ENCODE measurements at regions not wholly inside any gene's neighbourhood (a gene's known extent, or its start where the extent isn't known, plus 50 kb on each side); places are given as distances from the start of the nearest gene placed in this dataset.
A peak's percentile ranks its signal among the peaks of the same experiment; 100 is the strongest.

DNA sequence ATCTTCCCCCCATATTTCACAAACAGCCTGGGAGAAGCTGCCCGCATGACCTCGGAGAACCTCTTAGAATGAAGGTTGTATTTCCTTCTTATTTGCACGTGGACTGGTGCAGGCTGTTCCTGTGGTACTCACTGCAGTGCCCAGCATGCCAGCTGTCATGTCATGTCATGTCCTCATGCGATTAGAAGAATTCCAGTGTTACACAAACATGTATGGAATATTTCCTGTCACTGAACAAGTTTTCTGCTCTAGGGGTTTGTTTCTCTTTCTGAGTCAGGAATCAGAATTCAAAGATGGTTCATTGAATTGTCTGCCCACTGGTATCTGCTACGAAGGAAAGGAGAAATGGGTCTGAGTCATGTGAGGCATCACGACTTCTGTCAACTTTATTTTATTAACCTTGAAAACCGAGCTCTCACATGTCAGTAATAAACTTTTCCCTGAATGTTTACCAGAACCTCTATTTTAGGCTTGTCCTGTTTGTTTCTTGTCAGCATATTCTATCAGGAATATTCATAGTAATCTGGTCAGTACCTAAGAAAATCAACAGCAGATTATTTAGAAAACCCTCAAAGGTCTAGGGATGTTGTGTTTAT lies 415.6 kb downstream of the GADD45G start:
- peak in 2 of 7 donors; percentile 17 to 31 for DNase-seq
- Histone ChIP-seq H3K4me3 (no peak overlapping the region), H3K4me1 (replicated peaks in 1 of 2) (peaks cover 6 to 12% of the 10 kb centered on the region in 2 donors), H3K27me3 (no peaks in the 10 kb centered on the region), H3K36me3 (replicated peaks in 1 of 2) (no peaks in the 10 kb centered on the region), H3K27ac (peak overlapping the region in 3 of 5 donors; percentile 8 to 17 (median 10)), H3K9me3 (replicated peaks in 1 of 3) (no peaks in the 10 kb centered on the region)
- TF ChIP-seq CTCF (IDR thresholded peaks at IDR 0.05): no peak
- TF ChIP-seq POLR2A (IDR thresholded peaks at IDR 0.05): no peak
- WGBS, 4 donors: 33 to 46% (median 42%) methylated on average over 7 of the region's 7 CpGs
- intact Hi-C loops (cut with DNase I): no loop called here

- intact Hi-C loops (cut with DNase I): no loop called here
- TF ChIP-seq CTCF (IDR thresholded peaks at IDR 0.05): no peak
- no peak for TF ChIP-seq POLR2A (IDR thresholded peaks at IDR 0.05)
- peak in 1 of 7 donors; percentile 7 for DNase-seq
- H3K4me3 ChIP-seq: no peak overlapping the region
- H3K27ac ChIP-seq: no peak overlapping the region
- H3K27me3 ChIP-seq: no peaks in the 10 kb centered on the region
- no peaks in the 10 kb centered on the region for H3K36me3 ChIP-seq (replicated peaks in 1 of 2)
- WGBS, 4 donors: 90 to 93% (median 92%) methylated on average over 14 of the region's 14 CpGs
- peaks cover 6 to 12% of the 10 kb centered on the region in 2 donors for H3K4me1 ChIP-seq (replicated peaks in 1 of 2)
- H3K9me3 ChIP-seq (replicated peaks in 1 of 3): no peaks in the 10 kb centered on the region
These were observed 416.5 kb downstream of the GADD45G start for GRCh38 chr9:90021216-90021906.

DNA sequence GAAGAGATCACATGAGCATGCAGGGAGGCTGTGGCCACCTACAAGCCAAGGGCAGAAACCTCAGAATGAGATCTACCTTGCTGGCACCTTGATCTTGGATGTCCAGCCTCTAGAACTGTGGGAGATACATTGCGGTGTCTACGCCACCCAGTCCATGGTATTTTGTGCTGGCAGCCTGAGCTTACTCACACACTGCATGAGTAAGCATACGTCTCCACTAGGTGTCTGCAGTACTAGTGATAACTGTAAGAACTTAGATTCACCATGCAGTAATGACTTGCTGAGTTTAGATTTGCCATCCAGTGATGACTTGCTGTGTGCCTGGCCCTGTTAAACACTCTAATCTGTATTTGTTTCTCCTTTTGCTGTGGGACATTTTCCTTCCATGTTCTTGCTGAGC lies 417.7 kb downstream of the GADD45G start:
- WGBS, 4 donors: 89 to 100% (median 93%) methylated on average over 3 of the region's 3 CpGs
- Histone ChIP-seq H3K9me3 (replicated peaks in 1 of 3) (no peaks in the 10 kb centered on the region), H3K27me3 (no peaks in the 10 kb centered on the region), H3K27ac (no peak overlapping the region), H3K4me3 (no peak overlapping the region), H3K4me1 (replicated peaks in 1 of 2) (peaks cover 6 to 12% of the 10 kb centered on the region in 2 donors), H3K36me3 (replicated peaks in 1 of 2) (no peaks in the 10 kb centered on the region)
- intact Hi-C loops (cut with DNase I): no loop called here
- TF ChIP-seq CTCF (IDR thresholded peaks at IDR 0.05): no peak
- no peak for TF ChIP-seq POLR2A (IDR thresholded peaks at IDR 0.05)
- DNase-seq: peak in 1 of 7 donors; percentile 2

GRCh38 chr9:90023861-90024260 lies 419.0 kb downstream of the GADD45G start:
- no peaks in the 10 kb centered on the region for H3K36me3 ChIP-seq (replicated peaks in 1 of 2)
- TF ChIP-seq POLR2A (IDR thresholded peaks at IDR 0.05) (no peak), CTCF (IDR thresholded peaks at IDR 0.05) (no peak)
- H3K4me3 ChIP-seq: no peak overlapping the region
- H3K9me3 ChIP-seq (replicated peaks in 1 of 3): no peaks in the 10 kb centered on the region
- no peak for DNase-seq
- intact Hi-C loops (cut with DNase I): no loop called here
- WGBS, 4 donors: 66 to 94% (median 87%) methylated on average over 3 to 5 of the region's 5 CpGs
- peaks cover 6 to 12% of the 10 kb centered on the region in 2 donors for H3K4me1 ChIP-seq (replicated peaks in 1 of 2)
- no peaks in the 10 kb centered on the region for H3K27me3 ChIP-seq
- H3K27ac ChIP-seq: no peak overlapping the region
